Upper lobe of right lung (tissue), 1 donor: ENCODE measurements at regions not wholly inside any gene's neighbourhood (a gene's known extent, or its start where the extent isn't known, plus 50 kb on each side); places are given as distances from the start of the nearest gene placed in this dataset.

Source experiments
- ATAC-seq: fragments of 200-7000 bp; cut with Tn5 transposase; one replicate; pipeline ENCODE4 v1.9.1; 2020; ENCODE audit warnings: mild to moderate bottlenecking, moderate library complexity
- DNase-seq: peaks from one replicate; pipeline ENCODE4 v3.0.0-alpha.2; 2020
- H3K27ac ChIP-seq: fragments of 200-600 bp; one replicate; pipeline ENCODE4 v1.8.0; 2022
- H3K27me3 ChIP-seq: fragments of 200-600 bp; one replicate; pipeline ENCODE4 v1.8.0; 2022; ENCODE audit warnings: mild to moderate bottlenecking
- H3K36me3 ChIP-seq: fragments of 200-600 bp; one replicate; pipeline ENCODE4 v1.8.0; 2022
- H3K4me1 ChIP-seq: fragments of 200-600 bp; one replicate; pipeline ENCODE4 v1.8.0; 2022
- H3K4me3 ChIP-seq: fragments of 200-600 bp; one replicate; pipeline ENCODE4 v1.8.0; 2022; ENCODE audit warnings: mild to moderate bottlenecking
- H3K9me3 ChIP-seq: fragments of 200-600 bp; one replicate; pipeline ENCODE4 v1.8.0; 2022
- CTCF ChIP-seq: fragments of 200-600 bp; IDR thresholded peaks from one replicate; pipeline ENCODE4 v1.8.0; 2022; ENCODE audit warnings: antibody characterized with exemption
- intact Hi-C: fragments of 100-400 bp; cut with DNase I; formaldehyde crosslinking; loops from one replicate; pipeline ENCODE4 v1.11.0; 2022
- donor health status: DM: no; HTN: yes; CAD: no; lungs with severe emphysema.

DNA sequence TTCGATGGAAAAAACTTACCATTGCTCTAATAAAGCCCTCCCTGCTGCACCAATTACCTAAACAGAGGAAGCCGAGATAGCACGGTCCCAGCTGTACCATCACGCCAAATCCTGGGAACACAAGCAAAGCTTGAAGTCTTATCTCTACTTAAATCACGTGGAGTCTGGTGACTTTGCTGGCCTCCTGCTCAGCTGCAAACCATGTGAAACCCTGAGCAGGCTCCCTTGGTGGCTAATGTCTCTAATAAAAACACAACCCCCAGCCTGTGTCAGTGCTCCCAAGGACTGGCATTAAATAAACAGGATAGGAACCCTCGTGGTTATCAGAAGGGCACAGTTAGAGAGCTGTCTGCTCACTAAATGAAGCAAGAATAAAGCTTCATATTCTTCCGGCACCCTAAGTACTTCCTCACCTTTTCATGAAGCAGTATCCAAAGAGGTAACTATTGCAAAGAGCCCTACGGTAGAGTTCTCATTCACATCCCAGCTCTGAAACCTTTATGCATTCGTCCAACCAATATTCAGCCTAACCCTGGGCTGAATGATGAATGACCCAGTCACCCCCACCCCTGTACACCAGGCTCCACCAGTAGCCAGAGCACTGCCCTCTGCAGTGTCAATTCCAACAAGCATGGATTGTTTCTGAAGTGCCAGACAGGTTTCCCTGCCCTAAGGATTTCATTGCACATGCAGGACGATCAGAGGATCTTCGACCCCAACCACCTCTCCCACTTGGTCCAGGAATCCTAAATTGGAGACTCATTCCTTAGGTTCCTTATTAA is 452.7 kb upstream of the TMPO start:
- Histone ChIP-seq H3K9me3 (no peaks in the 10 kb centered on the region), H3K4me3 (no peak overlapping the region), H3K27me3 (peaks cover 3% of the 10 kb centered on the region), H3K27ac (no peak overlapping the region), H3K4me1 (no peaks in the 10 kb centered on the region), H3K36me3 (no peaks in the 10 kb centered on the region)
- DNase-seq (no peak), ATAC-seq (no peak)
- intact Hi-C loops = no loop called here
- TF ChIP-seq CTCF = no peak

DNA sequence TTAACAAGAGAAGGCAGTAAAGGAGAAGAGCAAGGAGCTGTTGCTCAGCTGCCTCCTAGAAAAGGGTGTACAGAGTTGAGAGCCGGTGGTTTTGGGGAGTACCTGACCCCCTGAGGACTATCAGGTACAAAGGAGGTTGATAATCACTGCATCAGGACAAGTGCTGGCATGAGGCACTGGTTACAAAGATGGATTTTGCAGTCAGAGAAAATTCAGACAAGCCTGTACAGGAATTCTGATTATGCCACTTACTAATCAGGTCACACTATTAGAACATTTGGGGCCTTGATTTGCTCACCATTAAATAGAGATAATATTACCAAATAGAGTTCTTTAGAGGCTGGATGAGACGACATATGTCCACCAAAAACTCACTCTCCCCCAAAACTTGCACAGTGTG is 450.9 kb upstream of the TMPO start:
- intact Hi-C loops = no loop called here
- Histone ChIP-seq H3K27me3 (peaks cover 3% of the 10 kb centered on the region), H3K4me3 (no peak overlapping the region), H3K27ac (no peak overlapping the region), H3K4me1 (no peaks in the 10 kb centered on the region), H3K36me3 (no peaks in the 10 kb centered on the region), H3K9me3 (no peaks in the 10 kb centered on the region)
- no peak for TF ChIP-seq CTCF
- DNase-seq (no peak), ATAC-seq (no peak)

DNA sequence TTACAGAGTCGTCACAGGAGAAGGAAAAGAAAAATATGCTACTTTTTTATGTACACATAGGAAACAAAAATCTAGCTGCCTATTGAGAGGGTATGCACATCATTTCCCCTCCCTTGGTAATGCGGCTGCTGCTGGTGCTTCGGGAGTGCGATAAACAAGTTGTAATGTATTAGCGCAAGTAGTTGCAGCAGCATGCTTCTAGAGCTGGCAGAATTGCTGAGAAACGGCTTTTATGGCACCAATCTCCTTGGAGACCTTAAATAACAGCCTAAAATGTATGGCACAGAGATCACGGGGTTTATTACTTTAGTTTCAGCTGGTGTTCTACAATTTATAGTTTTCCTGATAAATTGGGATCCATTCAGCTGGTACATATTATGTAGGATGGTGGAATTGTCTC is 447.6 kb upstream of the TMPO start:
- intact Hi-C loops = no loop called here
- no peak overlapping the region for H3K4me3 ChIP-seq
- no peaks in the 10 kb centered on the region for H3K4me1 ChIP-seq
- H3K36me3 ChIP-seq = no peaks in the 10 kb centered on the region
- TF ChIP-seq CTCF = no peak
- no peak for ATAC-seq
- DNase-seq = no peak
- H3K27me3 ChIP-seq = peaks cover 3% of the 10 kb centered on the region
- H3K9me3 ChIP-seq = no peaks in the 10 kb centered on the region
- H3K27ac ChIP-seq = no peak overlapping the region

DNA sequence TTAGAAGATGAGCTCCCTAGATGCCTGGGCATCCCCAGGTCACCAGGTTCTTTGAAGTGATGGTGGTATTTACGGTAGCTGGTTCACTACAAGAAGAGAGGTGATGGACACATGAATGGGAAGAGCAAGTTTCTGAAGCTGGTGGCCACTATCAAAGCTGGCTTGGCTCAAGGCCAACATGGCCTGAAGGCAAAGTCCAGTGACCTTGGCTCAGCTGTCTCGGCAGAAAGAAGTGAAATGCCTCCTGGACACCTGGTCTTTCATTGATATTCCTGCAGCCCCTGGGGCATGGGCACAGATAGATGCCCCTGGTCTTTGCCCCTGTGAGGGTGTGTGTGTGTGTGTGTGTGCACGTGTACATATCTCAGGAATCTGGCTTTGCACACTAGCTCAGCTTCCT is 441.8 kb upstream of the TMPO start:
- H3K36me3 ChIP-seq = no peaks in the 10 kb centered on the region
- H3K27ac ChIP-seq = no peak overlapping the region
- no peaks in the 10 kb centered on the region for H3K27me3 ChIP-seq
- no peak for TF ChIP-seq CTCF
- no peaks in the 10 kb centered on the region for H3K9me3 ChIP-seq
- intact Hi-C loops = no loop called here
- ATAC-seq (no peak), DNase-seq (no peak)
- H3K4me3 ChIP-seq = no peak overlapping the region
- no peaks in the 10 kb centered on the region for H3K4me1 ChIP-seq

DNA sequence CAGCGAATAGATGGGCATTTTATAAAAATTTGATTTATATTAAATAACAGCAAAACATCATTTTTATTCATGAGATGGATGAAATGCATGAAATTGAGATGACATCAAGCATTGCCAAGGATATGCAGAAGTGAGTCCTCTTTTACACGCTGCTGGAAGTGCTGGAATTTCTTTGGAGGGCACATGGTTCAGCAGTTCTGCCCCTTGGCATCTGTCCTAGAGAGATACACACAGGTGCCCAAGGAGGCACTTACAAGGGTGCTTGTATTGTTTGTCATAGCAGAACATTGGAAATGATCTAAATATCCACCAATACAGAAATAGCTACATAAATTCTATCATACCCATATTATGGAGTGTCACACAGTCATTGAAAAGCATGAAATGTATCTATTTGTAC is 441.1 kb upstream of the TMPO start:
- Histone ChIP-seq H3K9me3 (no peaks in the 10 kb centered on the region), H3K36me3 (no peaks in the 10 kb centered on the region), H3K4me3 (no peak overlapping the region), H3K27me3 (no peaks in the 10 kb centered on the region), H3K4me1 (no peaks in the 10 kb centered on the region), H3K27ac (no peak overlapping the region)
- TF ChIP-seq CTCF = no peak
- intact Hi-C loops = no loop called here
- DNase-seq = no peak
- no peak for ATAC-seq

GRCh38 chr12:98084391-98084790 is 431.0 kb upstream of the TMPO start:
- H3K27me3 ChIP-seq = no peaks in the 10 kb centered on the region
- no peaks in the 10 kb centered on the region for H3K9me3 ChIP-seq
- ATAC-seq (no peak), DNase-seq (no peak)
- intact Hi-C loops = no loop called here
- no peaks in the 10 kb centered on the region for H3K4me1 ChIP-seq
- no peak overlapping the region for H3K4me3 ChIP-seq
- TF ChIP-seq CTCF = no peak
- no peaks in the 10 kb centered on the region for H3K36me3 ChIP-seq
- H3K27ac ChIP-seq = no peak overlapping the region
